Superior temporal gyrus (tissue), 1 donor: ENCODE measurements at regions not wholly inside any gene's neighbourhood (a gene's known extent, or its start where the extent isn't known, plus 50 kb on each side); places are given as distances from the start of the nearest gene placed in this dataset.
"Not testable (repeated sequence)": the region's sequence is repeated elsewhere in the genome, so short reads cannot be mapped to it uniquely, and the experiment has no call there.

ENCODE experiments used
- DNase-seq: peaks from one replicate; pipeline ENCODE4 v3.0.0-alpha.2; 2016; ENCODE audit errors: extremely low spot score

GRCh38 chr5:106367281-106367680 is 1303.5 kb downstream of the EFNA5 start:
- no peak for DNase-seq

DNA sequence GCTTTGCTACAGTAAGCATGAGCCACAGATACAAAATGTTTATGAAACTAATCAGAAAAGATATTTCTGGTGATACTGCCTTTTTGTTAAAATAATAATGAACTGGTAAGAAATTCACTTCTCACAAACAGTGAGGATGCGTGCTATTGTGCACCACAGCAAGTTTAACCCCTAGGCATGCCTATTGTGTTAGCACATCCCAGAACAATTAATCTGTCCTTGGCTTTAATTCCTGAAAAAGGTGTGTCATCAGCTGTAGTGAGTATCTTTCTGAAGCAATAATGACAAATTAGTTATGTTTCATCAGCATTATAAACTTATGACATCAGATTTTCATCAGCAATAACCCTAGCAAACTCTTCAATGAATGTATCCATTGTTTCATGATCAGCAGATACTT is 1307.2 kb downstream of the EFNA5 start:
- no peak for DNase-seq

- DNase-seq = no peak
Observed at GRCh38 chr5:106361905-106362304, 1308.8 kb downstream of the EFNA5 start.

GRCh38 chr5:106331415-106331814 is 1339.3 kb downstream of the EFNA5 start:
- no peak for DNase-seq

DNA sequence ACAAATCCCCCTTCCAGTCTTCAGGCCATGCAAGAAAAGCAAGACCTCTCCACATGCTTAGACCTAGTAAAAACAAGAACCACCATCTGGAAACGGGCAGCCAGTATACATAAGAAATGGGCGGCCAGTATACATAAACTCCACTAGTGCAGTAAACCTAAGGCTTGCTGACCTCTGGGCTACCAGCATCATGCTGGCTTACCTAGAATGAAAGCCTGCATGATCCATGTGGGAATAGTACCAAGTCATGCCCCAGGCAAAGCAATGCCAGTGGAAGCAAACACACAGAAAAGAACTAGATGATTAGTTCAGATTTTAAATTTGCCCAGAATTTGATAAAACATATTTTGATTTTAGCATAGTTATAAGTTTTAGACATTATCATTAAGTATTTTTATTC is 1346.4 kb downstream of the EFNA5 start:
- no peak for DNase-seq

GRCh38 chr5:106321242-106321641 is 1349.5 kb downstream of the EFNA5 start:
- DNase-seq = no peak

DNA sequence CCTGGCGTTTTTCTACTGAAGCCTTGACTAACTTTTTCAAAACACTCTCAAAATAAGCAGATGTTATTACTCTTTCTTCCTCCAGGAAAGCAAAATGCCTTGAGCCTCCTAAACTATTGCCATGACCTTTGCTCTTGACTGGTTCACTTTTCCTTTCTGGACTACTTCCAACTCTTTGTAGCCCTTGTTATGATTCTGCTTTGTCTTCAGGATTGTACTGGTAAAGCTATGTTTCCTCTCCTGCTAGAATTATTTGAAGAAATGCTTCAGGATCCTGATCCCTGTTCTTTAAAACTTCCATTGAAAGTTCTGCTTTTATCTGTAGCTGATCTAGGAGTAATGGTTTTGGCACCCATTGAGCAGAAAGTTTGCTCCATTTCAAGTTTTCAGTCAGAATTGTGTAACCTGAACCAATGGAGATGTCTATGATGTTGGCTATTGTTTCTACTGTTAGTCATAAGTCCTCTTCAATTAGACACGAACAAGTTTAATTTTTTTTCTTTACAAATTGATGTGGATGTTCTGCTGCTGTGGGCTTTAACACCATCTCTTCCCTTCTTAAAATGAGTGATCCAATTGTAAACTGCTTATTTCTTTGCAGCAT is 1356.4 kb downstream of the EFNA5 start:
- DNase-seq = no peak

DNA sequence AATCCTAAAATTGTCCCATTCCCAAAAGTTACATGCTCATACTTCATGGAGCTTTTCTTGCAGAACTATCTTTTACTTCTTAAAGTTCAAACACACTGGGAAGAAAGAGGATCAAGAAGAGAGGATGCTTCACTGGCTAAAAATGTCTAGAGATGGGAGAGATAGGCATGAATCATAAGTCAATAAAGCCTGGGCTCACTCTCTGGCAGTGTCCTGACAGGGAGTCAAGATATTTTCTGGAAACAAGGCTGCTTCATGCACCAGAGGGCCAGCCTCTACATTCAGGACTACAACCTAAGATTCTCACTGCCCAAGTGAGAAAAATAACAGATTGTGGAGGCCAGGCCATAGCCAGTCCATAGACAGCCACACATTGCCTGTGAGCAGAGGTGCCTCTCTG is 1358.4 kb downstream of the EFNA5 start:
- no peak for DNase-seq

DNA sequence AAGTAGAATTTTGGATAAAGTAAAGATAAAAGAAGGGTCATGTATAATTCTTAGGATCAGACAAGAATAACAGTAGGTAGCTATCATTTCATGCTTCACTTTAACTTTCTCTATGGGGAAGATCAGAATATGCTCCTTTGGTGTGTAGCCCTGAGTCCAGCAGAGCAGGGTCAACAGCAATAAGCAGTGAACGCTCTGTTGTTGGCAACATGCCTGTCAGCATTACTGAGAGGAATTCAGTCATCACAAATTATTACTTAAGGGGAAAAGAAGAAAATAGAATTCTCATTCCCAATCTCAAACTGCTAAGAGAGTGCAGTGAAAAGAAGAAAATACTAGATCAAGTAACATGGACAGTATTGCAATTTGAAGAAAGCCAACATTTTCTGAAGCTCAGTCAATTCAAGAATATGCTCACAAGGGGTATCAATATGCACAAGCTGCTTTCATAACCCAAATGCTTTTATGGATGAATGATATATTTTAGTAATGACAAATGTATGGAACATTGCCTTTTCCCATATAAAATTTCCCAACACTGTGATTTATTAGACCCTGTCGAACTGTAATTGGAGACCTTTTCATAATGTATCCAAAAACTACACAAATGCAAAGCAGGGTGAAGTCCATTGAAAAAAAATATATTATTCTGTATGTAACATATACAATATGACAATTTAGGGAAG is 1359.4 kb downstream of the EFNA5 start:
- no peak for DNase-seq

GRCh38 chr5:106307265-106307664 is 1363.5 kb downstream of the EFNA5 start:
- no peak for DNase-seq

DNA sequence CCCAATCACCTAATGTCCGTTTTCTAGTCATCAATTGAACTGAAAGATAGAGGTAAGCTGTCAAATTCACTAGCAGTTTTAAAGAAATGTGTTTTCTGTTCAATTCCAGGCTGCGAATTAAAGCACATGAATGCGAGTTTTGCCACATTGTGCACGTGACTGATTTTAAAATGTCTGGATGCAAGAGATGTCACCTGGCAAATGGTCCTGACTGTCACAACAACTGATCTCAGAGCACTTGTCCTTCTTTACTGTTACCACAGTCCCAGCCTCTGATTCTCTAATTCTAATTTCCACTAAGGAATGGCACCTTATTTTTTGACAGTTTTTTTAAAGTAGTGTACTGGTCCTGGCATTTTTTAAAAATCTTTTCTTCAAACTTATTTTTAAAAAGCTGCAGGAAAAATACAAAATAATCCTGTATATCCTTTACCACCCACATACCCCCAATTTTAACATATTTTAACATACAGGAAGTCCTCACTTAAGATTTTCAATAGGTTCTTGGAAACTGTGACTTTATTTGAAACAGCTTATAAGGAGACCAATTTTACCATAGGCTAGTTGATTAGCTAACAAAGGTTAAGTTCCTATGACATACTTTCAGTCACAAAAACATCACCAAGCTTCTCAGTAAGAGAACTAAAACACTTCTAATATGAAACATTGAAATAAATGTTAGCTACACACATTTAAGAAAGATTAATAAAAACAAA is 1364.3 kb downstream of the EFNA5 start:
- DNase-seq = no peak

DNA sequence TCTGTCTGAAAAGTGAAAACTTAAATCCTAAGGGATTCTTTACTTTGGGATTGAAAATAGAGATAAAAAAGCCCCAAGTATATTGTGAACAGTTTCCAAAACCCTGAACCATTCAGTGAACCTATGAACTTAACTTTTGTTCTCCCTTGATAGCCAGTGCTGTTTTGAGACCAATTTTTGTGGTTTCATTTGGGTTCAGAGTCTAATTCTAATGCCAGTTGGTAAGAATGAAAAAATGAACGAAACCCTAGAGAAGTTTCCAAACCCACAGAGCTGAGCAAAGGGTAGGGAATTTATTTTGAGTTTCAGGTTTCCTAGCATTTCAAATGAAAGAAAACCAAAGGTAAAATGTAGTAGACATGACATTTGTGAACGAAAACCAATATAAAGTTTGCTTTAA is 1366.8 kb downstream of the EFNA5 start:
- no peak for DNase-seq

DNA sequence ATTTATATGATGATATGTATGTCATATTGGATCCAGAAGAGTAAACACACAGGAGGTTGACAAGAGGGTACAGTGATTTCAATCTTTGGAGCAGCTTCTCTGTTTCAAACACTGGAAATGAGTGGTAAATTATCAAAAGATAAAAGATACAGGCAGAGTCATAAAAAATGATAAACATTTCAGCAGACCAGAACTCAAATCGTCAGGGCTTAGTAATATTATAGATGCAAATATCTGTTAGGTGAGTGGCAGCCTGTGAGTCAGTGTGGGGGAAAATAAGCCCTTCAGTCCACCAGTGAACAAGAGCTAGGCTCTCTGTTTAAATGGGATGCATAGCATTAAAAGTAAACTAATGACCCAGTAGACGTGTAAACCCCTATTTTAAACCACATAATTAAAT is 1378.1 kb downstream of the EFNA5 start:
- no peak for DNase-seq

- DNase-seq = no peak
Observed at GRCh38 chr5:106290841-106291240, 1379.9 kb downstream of the EFNA5 start.

GRCh38 chr5:106288979-106289378 is 1381.8 kb downstream of the EFNA5 start:
- no peak for DNase-seq

DNA sequence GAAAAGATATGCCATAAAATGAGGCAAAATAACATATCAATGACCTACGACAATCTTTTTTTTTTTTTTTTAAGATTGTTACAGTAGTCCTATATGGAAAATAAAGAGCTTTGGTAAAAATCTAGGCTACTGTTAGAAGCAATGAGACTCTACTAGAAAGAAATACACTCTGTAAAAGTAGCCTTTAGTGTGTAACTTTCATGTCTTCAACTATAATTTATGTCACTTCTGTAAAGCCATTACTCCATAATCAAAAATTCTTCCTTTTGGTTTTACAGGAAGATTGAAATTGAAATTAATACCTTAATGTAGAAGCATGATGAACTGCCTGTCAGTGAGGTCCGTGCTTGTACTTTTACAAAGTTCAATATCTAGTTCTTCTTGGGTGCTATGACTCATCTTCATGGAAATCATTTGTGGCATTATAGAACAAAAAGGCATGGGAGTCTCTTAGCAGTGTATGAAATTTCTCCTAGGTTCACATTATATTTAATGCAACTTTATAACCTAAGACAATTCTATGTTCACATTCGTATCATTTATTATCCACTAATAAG is 1393.1 kb downstream of the EFNA5 start:
- no peak for DNase-seq

DNA sequence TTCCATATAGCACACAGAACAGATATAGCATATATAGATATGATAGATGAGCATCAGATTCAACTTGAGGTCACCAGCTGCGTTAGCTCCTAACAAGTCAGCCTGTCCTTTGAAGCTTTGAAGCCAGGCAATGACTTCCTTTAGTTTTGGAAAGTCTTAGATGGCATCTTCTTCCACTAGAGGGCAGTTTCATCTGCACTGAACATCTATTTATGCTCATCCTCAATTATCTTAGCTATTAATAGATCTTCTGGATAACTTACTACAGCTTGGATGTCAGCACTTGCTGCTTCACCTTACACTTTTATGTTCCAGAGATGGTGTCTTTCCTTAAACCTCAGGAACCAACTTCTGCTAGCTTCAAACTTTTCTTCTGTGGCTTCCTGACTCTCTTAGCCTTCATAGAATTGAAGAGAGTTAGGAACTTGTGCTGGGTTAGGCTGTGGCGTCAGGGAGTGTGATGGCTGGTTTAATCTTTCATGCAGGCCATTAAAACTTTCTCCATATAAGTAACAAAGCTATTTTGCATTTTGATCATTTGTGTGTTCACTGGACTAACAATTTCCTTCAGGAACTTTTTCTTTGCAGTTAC is 1401.4 kb downstream of the EFNA5 start:
- DNase-seq = peak; percentile 26

- DNase-seq = no peak
Observed at GRCh38 chr5:106267256-106267655, 1403.5 kb downstream of the EFNA5 start.

- DNase-seq = no peak
Observed at GRCh38 chr5:106262395-106262794, 1408.3 kb downstream of the EFNA5 start.

- not testable (repeated sequence) for DNase-seq
Observed at GRCh38 chr5:106259431-106260090, 1411.2 kb downstream of the EFNA5 start.

- DNase-seq = no peak
Observed at GRCh38 chr5:106258591-106259125, 1412.1 kb downstream of the EFNA5 start.

GRCh38 chr5:106254784-106255183 is 1416.0 kb downstream of the EFNA5 start:
- DNase-seq = no peak
